Mesothelial cell of epicardium (in vitro differentiated cells): ENCODE measurements at regions not wholly inside any gene's neighbourhood (a gene's known extent, or its start where the extent isn't known, plus 50 kb on each side); places are given as distances from the start of the nearest gene placed in this dataset.

Source experiments
- DNase-seq, 2 experiments: peaks; one replicate each; pipeline ENCODE4 v3.0.0; 2021; ENCODE audit warnings: low spot score in 2 of 2; ENCODE audit not compliant: unreplicated experiment in 2 of 2
- H3K27ac Mint-ChIP-seq: 2 replicates; pipeline ENCODE4 v1.8.0; 2021; ENCODE audit warnings: mixed read lengths
- H3K27me3 Mint-ChIP-seq: 2 replicates; pipeline ENCODE4 v1.8.0; 2021; ENCODE audit warnings: low read depth, mixed read lengths
- H3K36me3 Mint-ChIP-seq: 2 replicates; pipeline ENCODE4 v1.8.0; 2021; ENCODE audit warnings: mixed read lengths
- H3K4me1 Mint-ChIP-seq: 2 replicates; pipeline ENCODE4 v1.8.0; 2021; ENCODE audit warnings: mixed read lengths
- H3K4me3 Mint-ChIP-seq: 2 replicates; pipeline ENCODE4 v1.8.0; 2021; ENCODE audit warnings: mild to moderate bottlenecking, moderate library complexity, mixed read lengths
- H3K9me3 Mint-ChIP-seq: 2 replicates; pipeline ENCODE4 v1.8.0; 2021; ENCODE audit warnings: mixed read lengths
- TF ChIP-seq, protein P1 (sequence below): fragments of 200-600 bp; sonication (generic); IDR thresholded peaks from one replicate; pipeline ENCODE4 v1.5.0; 2021; ENCODE audit warnings: antibody characterized with exemption; ENCODE audit not compliant: unreplicated experiment

DNA sequence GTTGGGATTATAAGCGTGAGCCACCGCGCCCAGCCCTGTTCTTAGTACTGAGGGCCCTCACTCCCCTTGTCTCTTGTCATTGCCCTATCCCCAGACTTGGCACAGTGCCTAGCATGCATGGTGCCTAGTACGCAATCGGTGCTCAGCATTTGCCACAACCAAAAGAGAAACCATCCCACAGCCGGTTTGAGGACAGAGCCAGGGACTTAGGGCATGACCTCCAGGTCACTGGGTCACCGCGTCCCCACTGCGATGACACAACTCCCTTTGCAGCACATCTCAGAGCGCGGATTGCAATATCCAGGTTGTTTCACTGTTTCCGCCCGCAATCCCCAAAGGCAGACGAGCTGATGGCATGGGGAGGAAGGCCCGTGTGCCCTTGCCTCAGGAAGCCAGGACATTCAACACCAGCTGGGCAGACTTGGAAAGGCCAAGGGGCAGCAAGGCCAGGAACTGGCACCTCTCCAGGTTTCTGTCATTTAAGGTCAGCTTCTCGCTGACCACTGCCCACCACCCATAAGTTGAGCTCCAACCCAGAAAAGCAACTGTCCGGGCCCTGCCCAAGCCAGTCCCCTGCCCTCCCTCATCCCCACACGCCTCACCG is 274.5 kb downstream of the MRTFB start:
- Mint-ChIP-seq H3K4me3 (no peak overlapping the region), H3K4me1 (no peaks in the 10 kb centered on the region)
- TF ChIP-seq, protein P1, sequence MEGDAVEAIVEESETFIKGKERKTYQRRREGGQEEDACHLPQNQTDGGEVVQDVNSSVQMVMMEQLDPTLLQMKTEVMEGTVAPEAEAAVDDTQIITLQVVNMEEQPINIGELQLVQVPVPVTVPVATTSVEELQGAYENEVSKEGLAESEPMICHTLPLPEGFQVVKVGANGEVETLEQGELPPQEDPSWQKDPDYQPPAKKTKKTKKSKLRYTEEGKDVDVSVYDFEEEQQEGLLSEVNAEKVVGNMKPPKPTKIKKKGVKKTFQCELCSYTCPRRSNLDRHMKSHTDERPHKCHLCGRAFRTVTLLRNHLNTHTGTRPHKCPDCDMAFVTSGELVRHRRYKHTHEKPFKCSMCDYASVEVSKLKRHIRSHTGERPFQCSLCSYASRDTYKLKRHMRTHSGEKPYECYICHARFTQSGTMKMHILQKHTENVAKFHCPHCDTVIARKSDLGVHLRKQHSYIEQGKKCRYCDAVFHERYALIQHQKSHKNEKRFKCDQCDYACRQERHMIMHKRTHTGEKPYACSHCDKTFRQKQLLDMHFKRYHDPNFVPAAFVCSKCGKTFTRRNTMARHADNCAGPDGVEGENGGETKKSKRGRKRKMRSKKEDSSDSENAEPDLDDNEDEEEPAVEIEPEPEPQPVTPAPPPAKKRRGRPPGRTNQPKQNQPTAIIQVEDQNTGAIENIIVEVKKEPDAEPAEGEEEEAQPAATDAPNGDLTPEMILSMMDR, result no peak

DNA sequence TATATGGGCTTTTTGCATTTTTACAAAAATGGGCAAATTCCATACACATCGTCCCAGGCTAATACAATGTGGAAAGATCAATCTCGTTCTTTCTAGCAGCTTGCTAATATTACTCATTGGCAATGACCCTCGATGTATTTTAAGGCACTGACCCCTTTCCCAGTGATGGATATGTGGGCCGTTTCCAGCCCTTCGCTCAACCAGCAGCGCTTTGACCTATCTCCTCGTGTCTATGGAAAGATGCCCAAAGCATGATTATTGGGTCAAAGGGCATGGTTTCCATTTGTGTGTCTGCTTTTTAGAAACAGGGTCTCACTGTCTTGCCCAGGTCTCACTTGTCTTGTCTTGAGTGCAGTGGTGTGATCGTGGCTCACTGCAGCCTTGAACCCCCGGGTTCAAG is 273.8 kb downstream of the MRTFB start:
- Mint-ChIP-seq H3K9me3 (peaks cover 24% of the 10 kb centered on the region), H3K36me3 (peaks cover 4% of the 10 kb centered on the region), H3K27me3 (peaks cover 50% of the 10 kb centered on the region), H3K4me1 (no peaks in the 10 kb centered on the region), H3K4me3 (no peak overlapping the region), H3K27ac (no peak overlapping the region)
- TF ChIP-seq, protein P1, result no peak
- DNase-seq, result no peak

More for the DNA sequence above, 274.5 kb downstream of the MRTFB start:
- DNase-seq, result no peak
- H3K36me3 Mint-ChIP-seq, result peaks cover 3% of the 10 kb centered on the region
- no peak overlapping the region for H3K27ac Mint-ChIP-seq
- peaks cover 47% of the 10 kb centered on the region for H3K27me3 Mint-ChIP-seq
- H3K9me3 Mint-ChIP-seq, result peaks cover 21% of the 10 kb centered on the region

DNA sequence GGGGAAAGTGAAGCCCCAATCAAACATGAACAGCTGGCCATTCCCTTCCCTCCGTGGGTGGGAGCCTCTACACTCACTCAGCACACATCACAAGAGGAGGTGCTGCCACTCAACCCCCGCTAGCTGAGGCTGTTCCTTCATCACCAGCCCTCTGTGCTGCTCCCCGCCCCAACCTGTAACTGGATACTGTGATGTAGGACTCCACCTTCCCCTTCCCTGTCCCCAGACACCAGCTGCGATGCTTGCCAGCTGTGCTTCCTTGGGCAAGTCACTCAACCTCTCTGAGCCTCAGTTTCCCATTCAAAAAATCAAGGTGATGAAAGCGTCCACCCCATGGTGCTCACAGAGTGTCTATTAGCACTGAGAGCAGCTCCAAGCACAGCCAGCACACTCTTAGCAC is 273.2 kb downstream of the MRTFB start:
- peaks cover 56% of the 10 kb centered on the region for H3K27me3 Mint-ChIP-seq
- TF ChIP-seq, protein P1, result no peak
- H3K9me3 Mint-ChIP-seq, result peaks cover 26% of the 10 kb centered on the region
- H3K36me3 Mint-ChIP-seq, result peaks cover 4% of the 10 kb centered on the region
- DNase-seq, result no peak
- H3K4me1 Mint-ChIP-seq, result no peaks in the 10 kb centered on the region
- no peak overlapping the region for H3K4me3 Mint-ChIP-seq
- H3K27ac Mint-ChIP-seq, result no peak overlapping the region

DNA sequence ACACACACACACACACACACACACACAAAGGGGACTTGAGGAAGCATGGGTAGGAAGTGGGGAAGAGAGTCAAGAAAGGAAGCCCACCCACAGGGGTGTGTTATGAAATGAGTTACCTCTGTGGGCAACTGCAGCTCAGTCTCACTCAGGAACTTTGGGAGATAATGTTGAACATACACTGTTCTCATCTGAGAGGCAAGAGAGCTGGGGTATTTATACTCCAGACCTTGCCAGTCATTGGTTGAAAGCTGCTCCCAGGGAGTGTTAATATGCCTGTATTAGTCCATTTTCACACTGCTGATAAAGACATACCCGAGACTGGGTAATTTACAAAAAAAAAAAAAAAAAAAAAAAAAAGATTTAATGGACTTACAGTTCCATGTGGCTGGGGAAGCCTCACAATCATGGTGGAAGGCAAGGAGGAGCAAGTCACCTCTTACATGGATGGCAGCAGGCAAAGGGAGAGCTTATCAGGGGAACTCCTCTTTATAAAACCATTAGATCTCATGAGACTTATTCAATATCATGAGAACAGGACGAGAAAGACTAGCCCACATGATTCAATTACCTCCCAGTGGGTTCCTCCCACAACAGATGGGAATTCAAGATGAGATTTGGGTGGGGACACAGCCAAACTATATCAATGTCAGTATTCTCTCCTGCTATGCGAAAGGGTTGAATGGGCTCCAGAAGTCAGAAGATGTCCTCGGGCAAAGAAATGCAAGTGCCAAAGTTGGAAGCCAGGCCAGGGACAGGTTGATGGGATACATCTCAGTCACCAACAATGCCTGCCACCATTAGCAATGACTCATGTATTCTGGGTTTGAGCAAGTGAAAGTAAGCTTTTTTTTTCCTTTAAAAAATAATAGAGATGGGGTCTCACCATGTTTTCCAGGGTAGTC is 270.5 kb downstream of the MRTFB start:
- no peaks in the 10 kb centered on the region for H3K4me1 Mint-ChIP-seq
- H3K27ac Mint-ChIP-seq, result no peak overlapping the region
- H3K4me3 Mint-ChIP-seq, result no peak overlapping the region
- H3K9me3 Mint-ChIP-seq, result peaks cover 26% of the 10 kb centered on the region
- H3K27me3 Mint-ChIP-seq, result peaks cover 66% of the 10 kb centered on the region
- DNase-seq, result no peak
- H3K36me3 Mint-ChIP-seq, result peaks cover 4% of the 10 kb centered on the region
- TF ChIP-seq, protein P1, result no peak

DNA sequence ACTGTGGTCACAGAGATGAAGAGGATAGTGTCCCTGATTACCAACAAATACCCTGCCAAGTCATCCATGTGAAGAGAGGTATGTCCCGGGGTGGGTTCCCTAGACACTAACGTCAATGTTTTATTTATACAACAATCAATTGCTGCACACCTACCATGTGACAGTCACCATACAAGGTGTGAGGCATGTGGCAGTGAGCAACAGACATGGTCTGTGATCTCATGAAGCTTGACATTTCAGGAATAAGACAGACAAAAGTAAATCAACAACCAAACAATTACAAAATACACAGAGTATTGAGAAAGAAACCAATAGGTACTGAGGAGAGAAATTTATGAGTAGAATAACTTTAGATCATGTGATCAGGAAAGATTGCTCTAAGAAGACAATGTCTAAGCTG is 268.6 kb downstream of the MRTFB start:
- TF ChIP-seq, protein P1, result no peak
- no peak for DNase-seq
- Mint-ChIP-seq H3K4me3 (no peak overlapping the region), H3K27ac (no peak overlapping the region), H3K9me3 (peaks cover 21% of the 10 kb centered on the region), H3K36me3 (peaks cover 4% of the 10 kb centered on the region), H3K27me3 (peaks cover 70% of the 10 kb centered on the region), H3K4me1 (no peaks in the 10 kb centered on the region)
